Ureter (tissue), 1 donor: ENCODE measurements at regions not wholly inside any gene's neighbourhood (a gene's known extent, or its start where the extent isn't known, plus 50 kb on each side); places are given as distances from the start of the nearest gene placed in this dataset.
"Not testable (repeated sequence)": the region's sequence is repeated elsewhere in the genome, so short reads cannot be mapped to it uniquely, and the experiment has no call there.

Experiments
- DNase-seq: peaks from one replicate; pipeline ENCODE4 v3.0.0-alpha.2; 2020; ENCODE audit warnings: low spot score
- donor health status: DM: yes; HTN: yes; CAD: no.

DNA sequence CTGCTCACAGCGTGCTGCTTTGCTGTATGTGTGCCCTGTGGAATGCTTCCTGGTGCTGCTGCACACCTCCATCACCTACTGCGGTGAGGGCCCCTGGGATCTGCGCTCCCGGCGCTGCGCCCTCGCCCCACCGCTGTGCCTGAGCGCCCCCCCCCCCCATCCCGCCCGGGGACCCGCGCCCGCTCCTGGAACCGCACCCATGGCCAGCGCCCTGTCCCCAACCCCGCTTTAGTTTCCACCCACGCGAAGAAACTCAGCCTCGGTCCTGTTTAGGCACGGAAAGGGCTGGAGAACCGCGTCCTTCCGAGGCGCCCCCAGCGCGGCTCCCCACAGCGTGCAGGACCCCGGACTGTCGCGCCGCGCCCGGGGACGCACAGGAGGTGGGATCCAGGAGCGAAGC, 265.5 kb downstream of the POTEB3 start:
- DNase-seq, result not testable (repeated sequence)

DNA sequence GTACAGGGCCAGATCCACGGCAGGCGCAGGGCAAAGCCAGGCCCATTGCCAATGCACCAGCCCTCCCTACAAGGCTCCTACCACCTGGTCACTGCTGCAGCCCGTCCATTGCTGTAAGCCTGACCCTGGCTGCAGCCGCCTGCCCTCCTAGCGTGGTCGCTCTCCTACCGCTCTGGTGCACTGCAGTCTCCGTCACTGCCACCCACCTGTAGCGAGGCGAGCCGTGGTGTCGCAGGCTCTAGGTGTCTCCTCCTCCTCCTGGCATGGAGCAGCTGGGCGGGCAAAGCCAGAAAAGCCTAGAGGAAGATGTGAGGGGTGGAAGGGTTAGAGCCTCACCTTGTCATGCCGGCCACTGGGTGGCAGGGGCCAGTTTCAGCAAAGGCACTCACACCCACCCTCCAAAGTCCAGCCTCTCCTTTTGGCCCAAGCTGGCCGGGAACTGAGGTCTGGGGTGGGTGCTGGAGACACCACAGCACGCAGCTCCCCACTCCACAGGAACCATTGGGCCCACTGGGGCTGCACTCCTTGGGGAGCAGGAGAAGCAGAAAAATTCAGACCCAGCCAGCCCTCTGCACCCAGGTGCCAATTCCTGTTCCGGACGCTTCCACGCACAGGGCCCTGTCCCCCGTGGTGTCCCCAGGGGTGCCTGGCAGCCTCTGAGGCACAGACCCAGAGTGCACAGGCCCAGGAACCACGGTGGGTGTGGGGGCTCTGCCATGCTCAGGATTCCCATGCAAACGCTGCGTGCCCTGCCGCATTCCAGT, 285.3 kb upstream of the POTEB2 start:
- DNase-seq, result not testable (repeated sequence)

DNA sequence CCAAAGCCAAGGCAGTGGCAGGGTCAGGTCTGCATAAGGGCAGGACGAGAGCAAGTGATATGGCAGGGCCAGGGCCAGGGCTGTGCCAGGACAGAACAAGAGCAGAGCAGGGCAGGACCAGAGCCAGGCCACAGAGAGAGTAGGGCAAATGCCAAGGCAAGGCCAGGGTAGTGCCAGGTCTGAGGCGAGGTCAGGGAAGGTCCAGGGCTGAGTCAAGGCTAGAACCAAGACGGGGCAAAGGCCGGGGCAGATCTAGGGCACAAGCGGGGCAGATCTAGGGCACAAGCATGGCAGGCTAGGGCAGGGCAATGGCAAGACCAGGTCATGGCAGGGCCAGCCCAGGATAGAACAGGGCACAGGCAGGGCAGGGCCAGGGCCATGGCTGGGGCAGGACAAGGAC, 282.0 kb upstream of the POTEB2 start:
- not testable (repeated sequence) for DNase-seq

DNA sequence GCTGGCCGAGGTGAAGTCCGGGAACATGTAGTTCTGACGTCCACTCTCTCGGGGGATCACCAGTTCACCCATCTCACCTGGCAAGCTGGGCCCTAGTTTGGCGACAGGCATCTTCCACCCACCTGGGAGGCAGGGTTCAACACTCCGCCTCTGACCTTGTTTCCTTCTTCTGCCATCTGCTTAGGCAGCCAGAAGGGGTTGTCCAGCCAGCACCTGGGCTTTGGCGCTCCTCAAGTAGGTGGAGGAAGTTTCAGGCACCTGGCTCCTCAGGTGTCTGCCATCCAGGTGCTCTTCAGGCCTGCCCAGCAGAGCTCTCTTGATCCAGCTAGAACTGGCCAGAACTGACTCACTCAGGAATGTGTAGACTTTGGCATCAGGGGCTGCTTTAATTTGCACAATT, 267.8 kb upstream of the POTEB2 start:
- DNase-seq, result not testable (repeated sequence)

DNA sequence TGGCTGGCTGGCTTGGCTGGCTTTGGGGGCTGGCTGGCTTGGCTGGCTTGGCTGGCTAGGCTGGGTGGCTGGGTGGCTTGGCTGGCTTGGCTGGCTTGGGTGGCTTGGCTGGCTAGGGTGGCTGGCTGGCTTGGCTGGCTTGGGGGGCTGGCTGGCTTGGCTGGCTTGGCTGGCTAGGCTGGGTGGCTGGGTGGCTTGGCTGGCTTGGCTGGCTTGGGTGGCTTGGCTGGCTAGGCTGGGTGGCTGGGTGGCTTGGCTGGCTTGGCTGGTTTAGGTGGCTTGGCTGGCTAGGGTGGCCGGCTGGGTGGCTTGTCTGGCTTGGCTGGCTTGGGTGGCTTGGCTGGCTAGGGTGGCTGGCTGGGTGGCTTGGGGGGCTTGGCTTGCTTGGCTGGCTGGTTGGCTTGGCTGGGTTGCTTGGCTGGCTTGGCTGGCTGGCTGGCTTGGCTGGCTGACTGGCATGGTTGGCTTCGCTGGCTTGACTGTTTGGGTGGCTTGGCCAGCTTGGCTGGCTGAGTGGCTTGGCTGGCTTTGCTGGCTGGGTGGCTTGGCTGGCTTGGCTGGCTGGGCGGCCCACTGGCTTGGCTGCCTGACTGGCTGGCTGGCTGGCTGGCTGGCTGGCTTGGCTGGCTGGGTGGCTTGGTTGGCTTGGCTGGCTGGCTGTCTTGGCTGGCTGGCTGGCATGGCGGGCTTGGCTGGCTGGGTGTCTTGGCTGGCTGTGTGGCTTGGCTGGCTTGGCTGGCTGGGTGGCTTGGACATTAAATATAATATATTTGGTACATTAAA, 246.3 kb upstream of the POTEB2 start:
- not testable (repeated sequence) for DNase-seq

DNA sequence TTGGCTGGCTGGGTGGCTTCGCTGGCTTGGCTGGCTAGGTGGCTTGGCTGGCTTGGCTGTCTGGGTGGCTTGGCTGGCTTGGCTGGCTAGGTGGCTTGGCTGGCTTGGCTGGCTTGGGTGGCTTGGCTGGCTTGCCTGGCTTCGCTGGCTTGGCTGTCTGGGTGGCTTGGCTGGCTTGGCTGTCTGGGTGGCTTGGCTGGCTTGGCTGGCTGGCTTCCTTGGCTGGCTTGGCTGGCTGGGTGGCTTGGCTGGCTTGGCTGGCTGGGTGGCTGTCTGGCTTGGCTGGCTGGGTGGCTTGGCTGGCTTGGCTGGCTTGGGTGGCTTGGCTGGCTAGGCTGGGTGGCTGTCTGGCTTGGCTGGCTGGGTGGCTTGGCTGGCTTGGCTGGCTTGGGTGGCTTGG, 245.7 kb upstream of the POTEB2 start:
- peak; percentile 52 for DNase-seq

DNA sequence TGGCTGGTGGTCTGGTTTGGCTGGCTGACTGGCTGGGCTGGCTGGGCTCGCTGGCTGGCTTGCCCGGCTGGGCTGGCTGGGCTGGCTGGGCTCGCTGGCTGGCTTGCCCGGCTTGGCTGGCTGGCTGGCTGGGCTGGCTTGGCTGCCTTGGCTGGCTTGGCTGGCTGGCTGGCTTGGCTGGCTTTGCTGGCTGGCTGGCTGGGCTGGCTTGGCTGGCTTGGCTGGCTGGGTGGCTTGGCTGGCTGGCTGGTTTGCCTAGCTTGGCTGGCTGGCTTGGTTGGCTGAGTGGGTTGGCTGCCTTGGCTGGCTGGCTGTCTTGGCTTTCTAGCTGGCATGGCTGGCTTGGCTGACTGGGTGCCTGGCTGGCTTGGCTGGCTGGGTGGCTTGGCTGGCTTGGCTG, 245.1 kb upstream of the POTEB2 start:
- DNase-seq, result not testable (repeated sequence)

DNA sequence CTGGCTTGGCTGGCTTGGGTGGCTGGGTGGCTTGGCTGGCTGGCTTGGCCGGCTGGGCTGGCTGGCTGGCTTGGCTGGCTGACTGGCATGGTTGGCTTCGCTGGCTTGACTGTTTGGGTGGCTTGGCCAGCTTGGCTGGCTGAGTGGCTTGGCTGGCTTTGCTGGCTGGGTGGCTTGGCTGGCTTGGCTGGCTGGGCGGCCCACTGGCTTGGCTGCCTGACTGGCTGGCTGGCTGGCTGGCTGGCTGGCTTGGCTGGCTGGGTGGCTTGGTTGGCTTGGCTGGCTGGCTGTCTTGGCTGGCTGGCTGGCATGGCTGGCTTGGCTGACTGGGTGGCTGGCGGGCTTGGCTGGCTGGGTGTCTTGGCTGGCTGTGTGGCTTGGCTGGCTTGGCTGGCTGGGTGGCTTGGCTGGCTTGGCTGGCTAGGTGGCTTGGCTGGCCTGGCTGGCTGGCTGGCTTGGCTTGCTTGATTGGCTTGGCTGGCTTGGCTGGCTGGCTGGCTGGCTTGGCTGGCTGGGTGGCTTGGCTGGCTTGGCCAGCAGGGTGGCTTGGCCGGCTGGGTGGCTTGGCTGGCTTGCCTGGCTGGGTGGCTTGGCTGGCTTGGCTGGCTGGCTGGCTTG, 244.2 kb upstream of the POTEB2 start:
- peak; percentile 63 for DNase-seq

DNA sequence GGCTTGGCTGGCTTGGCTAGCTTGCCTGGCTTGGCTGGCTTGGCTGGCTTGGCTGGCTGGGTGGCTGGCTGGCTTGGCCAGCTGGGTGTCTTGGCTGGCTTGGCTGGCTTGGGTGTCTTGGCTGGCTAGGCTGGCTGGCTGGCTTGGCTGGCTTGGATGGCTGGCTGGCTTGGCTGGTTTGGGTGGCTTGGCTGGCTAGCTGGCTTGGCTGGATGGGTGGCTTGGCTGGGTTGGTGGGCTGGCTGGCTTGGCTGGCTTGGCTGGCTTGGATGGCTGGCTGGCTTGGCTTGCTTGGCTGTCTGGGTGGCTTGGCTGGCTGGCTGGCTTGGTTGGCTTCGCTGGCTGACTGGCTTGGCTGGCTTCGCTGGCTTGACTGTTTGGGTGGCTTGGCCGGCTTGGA, 242.3 kb upstream of the POTEB2 start:
- DNase-seq, result not testable (repeated sequence)

DNA sequence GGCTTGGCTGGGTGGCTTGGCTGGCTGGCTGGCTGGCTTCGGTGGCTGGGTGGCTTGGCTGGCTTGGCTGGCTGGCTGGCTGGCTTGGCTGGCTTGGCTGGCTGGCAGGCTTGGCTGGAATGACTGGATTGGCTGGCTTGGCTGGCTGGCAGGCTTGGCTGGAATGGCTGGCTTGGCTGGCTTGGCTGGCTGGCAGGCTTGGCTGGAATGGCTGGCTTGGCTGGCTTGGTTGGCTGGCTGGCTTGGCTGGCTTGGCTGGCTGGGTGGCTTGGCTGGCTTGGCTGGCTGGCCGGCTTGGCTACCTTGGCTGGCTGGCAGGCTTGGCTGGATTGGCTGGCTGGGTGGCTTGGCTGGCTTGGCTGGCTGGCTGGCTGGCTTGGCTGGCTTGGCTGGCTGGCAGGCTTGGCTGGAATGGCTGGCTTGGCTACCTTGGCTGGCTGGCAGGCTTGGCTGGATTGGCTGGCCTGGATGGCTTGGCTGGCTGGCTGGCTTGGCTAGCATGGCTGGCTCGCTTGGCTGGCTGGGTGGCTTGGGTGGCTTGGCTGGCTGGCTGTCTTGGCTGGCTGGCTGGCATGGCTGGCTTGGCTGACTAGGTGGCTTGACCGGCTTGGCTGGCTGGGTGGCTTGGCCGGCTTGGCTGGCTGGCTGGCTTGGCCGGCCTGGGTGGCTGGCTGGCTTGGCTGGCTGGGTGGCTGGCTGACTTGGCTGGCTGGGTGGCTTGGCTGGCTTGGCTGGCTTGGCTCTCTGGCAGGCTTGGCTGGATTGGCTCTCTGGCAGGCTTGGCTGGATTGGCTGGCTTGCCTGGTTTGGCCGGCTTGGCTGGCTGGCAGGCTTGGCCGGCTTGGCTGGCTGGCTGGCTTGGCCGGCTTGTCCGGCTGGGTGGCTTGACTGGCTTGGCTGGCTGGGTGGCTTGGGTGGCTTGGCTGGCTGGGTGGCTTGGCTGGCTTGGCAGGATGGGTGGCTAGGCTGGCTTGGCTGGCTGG, 241.6 kb upstream of the POTEB2 start:
- DNase-seq, result not testable (repeated sequence)

DNA sequence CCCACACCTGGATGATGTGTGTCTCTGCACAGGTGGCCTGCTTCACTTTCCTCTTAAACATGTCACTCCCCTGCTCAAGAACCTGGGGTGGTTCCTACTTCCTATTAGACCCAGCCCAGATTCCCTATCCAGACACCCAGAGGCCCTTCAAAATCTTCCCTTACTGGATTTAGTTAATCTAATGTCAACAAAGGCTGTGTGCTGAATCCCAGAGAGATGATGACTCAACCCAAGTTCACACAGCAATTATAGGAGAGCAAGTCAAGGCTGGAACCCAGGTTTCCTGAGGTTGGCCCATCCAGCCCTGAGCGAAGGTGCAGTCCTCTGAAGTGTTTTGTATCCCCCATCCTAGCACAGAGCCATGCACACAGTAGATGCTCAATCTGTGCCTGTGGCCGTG, 230.5 kb upstream of the POTEB2 start:
- not testable (repeated sequence) for DNase-seq

DNA sequence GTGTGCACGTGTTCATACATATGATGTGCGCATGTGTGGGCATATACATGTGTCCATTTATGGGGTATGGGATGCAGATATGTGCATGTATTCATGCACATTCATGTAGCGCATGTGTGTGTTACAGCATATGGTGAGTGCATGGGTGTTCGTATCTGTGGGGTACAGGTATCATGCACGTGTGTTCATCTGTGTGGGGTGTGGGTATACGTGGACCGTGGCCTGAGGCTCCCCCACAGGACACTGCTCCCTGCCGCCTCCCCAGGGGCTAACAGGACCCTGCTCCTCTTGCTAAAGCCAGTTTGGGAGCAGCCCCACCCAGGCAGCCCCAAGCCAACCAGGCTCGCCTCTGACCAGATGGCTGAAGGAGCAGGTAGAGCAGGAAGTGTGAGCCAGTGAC, 213.4 kb upstream of the POTEB2 start:
- not testable (repeated sequence) for DNase-seq

DNA sequence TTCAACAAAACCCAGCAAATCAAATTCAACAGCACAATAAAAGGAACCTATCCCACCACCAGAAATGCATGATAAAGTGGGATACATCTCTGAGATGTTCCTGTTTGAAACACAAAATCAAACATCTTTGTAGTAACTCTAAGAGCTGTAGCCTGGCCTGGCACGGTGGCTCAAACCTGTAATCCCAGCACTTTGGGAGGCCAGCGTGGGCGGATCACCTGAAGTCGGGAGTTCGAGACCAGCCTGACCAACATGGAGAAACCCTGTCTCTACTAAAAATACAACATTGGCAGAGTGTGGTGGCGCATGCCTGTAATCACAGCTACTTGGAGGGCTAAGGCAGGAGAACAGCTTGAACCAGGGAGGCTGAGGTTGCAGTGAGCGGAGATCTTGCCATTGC, 202.8 kb upstream of the POTEB2 start:
- DNase-seq, result not testable (repeated sequence)

DNA sequence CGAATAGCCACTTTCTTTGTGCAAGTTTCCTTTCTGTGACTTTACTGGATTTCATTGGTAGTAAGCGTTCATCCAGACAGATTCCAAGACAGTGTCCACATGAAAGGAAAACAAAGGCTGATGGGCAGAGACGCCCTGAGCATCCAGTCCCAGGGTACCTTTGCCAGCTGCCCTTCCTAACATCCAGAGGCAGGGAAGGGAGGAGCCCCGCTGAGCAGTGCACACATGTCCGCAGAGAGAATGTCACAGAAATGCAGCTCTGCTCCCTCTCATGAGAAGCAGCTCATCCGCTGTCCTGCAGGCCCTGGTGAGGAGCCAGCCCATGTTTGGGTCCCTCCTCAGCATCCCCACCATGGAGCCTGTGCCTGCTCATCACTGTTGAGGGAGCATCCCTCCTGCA, 197.4 kb upstream of the POTEB2 start:
- not testable (repeated sequence) for DNase-seq

DNA sequence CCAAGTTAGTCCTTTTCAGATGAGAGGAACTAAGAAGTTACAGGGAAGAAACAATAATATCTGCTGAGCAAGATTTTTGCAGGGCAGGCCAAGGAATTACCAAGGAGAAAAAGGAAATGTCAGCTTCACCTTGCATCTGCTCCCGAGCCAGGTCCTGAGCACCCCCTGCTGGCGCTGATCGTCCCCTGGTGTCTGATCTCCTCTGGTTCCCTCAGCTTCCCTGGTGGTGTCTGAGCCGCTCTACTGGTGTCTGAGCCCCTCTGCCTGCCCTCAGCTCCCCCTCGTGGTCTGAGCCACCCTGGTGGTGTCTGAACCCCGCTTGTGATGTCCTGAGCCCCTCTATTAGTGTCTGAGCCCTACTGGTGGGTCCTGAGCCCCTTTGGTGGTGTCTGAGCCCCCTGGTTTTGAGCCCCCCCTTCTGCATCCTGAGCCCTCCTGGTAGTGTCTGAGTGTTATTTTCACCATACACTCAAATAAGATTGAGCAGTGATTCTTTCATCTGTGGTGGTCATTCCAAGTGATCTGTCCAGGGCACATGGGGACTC, 196.6 kb upstream of the POTEB2 start:
- DNase-seq, result not testable (repeated sequence)

DNA sequence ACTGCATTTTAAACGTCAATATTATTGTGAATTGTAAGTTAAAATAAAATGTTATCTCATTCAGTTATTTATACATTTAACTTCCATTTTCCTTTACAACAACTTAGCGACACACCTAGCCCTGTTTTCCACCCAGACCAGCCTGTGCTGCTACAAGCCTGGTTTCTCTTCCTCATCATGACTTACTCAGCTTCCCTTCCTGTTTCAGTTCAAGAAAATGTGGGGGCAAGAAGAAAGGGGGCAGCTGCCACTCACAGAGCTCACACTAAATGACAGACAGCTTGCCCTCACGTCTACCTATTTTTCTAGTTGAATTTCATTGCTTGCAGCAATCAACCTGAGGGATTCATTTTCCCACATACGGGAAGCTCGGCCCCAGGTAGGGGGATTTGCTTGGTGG, 185.8 kb upstream of the POTEB2 start:
- DNase-seq, result not testable (repeated sequence)

DNA sequence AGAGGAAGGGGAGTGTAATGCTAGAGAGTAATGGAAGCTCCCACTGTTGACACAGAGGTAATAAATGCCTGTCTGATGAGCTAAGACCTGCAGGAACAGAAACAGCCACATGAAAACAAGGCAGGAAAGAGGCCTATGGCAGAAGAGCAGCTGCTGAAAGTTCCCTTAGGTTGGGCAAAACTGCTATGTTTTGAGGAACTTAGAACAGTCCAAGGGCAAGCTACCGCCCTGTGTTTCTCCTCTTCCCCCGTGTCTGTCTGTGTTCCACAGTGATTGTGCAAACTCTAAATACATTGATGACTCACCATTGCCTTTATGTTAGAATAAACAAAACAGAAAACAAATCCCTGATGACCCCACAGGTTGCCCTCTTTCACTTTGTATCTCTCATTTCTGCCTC, 165.6 kb upstream of the POTEB2 start:
- not testable (repeated sequence) for DNase-seq

DNA sequence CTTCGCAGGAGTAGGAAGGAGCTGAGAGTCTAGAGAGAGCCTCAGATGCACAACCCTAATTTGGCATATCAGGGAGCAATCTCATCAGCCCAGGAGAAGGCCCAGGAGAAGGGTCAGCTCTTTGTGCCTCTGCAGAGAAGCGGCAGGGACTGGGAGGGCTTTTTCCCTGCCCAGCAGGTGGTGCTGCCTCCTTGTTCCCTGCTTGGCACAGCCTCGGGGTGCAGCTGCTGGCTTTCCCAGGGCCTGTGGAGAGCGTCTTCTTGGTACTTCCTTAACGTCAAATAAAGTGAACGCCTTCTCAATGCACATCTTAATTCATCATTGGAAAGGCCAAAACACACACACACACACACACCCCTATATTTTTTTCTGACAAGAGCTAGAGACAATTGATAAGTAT, 162.9 kb upstream of the POTEB2 start:
- not testable (repeated sequence) for DNase-seq

DNA sequence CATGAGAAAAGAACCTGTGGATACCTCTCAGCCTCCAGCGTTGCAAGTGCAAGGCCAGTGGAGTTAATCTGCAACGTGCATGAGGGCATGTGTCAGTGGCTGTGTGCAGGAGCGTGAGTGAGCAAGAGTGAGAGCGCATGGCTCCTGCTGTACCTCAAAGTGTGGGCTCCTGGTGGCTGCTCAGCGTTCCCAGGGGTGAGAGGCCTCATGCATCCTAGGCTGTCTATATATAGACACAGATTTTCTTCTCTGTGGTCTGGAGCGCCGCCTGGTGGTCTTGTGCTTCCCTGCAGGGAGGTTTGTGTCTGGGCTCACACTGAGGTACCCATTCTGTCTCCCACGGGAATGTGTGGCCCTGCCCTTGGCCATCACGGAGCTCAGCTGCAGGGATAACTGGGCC, 161.8 kb upstream of the POTEB2 start:
- not testable (repeated sequence) for DNase-seq

DNA sequence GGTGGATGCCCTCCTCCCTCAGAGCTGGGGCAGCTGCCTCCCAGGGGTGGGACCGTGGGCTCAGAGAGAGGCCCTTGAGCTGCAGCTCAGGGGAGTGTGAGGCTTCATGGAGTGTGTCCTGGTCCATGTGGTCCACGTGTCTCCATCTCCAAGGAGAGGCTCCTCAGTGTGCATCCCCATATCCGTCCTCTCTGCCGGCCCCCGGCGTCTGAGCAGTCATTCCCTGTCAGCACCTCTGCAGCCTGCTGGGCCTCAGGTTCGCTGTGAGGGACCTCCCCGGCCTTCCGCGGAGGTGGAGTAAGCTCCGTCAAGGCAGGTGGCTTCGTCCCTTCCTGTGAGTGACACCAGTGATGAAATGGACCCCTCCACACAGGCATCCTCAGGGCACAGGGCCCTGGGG, 160.7 kb upstream of the POTEB2 start:
- DNase-seq, result not testable (repeated sequence)
